GM13977 (cell line): ENCODE measurements at regions not wholly inside any gene's neighbourhood (a gene's known extent, or its start where the extent isn't known, plus 50 kb on each side); places are given as distances from the start of the nearest gene placed in this dataset.

ENCODE experiments used
- DNase-seq: peaks from one replicate; pipeline ENCODE4 v3.0.0; 2012; ENCODE audit warnings: low spot score
- in situ Hi-C: fragments of 300-500 bp; cut with MboI; formaldehyde crosslinking; loops from one replicate; pipeline ENCODE4 v1.12.0; 2022; ENCODE audit warnings: low sequenced_read_pairs, low pct_unique_long_range_greater_than_20kb, mixed read lengths, inconsistent platforms; ENCODE audit not compliant: unreplicated experiment
- TF ChIP-seq, protein P1 (sequence below): IDR thresholded peaks from 2 replicates; pipeline ENCODE4 v1.5.1; 2012; ENCODE audit warnings: mild to moderate bottlenecking, control low read depth; ENCODE audit not compliant: insufficient read depth; ENCODE audit errors: extremely low read depth, missing control alignments

DNA sequence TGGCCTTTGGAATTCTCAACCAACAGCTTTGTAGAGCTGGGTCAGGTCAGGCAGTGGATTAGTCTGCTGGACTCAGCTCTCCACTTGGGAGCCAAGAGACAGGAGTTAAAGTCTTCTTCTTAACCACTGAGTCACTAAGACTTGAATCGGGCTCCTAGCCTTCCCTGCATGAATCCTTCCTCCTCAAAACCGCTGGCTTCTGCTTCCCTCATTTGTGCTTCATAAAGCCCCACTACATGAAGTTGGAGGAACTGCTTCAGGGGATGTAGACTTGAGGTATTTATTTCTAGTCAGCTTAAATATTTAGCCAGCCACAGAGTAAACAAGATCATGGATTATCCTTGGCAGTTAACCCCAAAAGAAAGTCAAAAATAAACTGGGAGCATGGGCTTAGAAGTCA lies 536.3 kb upstream of the TNP1 start:
- DNase-seq, result no peak
- TF ChIP-seq, protein P1, sequence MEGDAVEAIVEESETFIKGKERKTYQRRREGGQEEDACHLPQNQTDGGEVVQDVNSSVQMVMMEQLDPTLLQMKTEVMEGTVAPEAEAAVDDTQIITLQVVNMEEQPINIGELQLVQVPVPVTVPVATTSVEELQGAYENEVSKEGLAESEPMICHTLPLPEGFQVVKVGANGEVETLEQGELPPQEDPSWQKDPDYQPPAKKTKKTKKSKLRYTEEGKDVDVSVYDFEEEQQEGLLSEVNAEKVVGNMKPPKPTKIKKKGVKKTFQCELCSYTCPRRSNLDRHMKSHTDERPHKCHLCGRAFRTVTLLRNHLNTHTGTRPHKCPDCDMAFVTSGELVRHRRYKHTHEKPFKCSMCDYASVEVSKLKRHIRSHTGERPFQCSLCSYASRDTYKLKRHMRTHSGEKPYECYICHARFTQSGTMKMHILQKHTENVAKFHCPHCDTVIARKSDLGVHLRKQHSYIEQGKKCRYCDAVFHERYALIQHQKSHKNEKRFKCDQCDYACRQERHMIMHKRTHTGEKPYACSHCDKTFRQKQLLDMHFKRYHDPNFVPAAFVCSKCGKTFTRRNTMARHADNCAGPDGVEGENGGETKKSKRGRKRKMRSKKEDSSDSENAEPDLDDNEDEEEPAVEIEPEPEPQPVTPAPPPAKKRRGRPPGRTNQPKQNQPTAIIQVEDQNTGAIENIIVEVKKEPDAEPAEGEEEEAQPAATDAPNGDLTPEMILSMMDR, result no peak
- in situ Hi-C loops, result no loop called here

DNA sequence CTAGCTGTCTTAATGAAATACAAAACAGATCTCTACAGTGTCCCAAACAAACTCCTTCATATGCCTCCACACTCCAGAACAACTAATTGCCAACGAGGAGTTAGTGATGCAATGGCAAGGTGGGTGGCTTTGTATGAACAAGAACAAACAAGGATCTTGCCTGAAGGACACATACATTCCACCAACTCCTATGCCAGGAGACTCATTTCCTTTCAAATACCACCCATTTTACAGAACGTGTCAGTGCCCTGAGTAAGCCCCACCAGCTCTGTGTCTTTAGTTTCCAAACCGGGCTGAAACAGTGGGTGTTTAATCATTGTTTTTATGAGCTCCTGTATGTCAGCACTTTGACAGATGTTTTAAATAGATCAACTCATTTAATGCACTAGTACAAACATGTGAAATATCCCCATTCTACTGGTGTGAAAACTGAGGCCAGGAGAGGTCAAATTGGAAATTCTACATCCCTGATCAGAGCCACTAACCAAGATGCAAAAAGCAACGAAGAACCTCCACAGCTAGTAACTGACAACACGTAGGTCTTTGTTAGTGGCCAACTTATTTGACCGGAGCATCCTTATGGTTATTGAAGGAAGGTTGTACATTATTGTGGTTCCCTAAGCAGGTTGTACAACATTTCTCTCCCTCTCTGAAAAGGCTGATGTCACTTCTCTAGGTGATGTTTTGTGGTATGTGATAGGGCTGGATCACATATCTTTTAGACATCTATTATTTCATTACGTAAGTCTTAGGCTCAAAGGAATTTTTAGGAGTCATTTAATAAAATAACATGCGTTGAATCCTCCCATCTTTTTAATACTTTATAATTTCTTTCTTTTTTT lies 534.9 kb upstream of the TNP1 start:
- TF ChIP-seq, protein P1, result no peak
- DNase-seq, result no peak
- in situ Hi-C loops, result no loop called here

DNA sequence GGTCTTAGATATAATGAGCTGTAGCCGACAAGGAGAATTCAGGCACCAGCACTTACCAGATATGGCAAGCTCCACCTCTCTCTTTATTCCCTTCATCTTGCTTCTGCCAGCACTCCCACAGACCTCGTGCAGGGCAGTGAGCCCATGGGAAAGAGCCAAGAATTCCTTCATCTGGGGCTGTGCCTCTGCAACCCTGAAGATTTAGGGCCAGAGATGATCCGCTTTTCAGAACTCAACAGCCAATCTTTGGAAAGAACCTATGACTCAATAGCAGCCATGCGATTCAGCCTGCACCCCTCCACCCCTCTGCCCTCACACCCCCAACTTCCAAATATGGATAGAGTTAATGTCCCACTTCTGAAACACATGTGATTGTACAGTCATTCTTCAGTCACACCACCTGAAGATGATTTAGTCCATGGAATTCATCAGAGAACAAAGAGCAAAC lies 533.7 kb upstream of the TNP1 start:
- in situ Hi-C loops, result no loop called here
- TF ChIP-seq, protein P1, result no peak
- no peak for DNase-seq

DNA sequence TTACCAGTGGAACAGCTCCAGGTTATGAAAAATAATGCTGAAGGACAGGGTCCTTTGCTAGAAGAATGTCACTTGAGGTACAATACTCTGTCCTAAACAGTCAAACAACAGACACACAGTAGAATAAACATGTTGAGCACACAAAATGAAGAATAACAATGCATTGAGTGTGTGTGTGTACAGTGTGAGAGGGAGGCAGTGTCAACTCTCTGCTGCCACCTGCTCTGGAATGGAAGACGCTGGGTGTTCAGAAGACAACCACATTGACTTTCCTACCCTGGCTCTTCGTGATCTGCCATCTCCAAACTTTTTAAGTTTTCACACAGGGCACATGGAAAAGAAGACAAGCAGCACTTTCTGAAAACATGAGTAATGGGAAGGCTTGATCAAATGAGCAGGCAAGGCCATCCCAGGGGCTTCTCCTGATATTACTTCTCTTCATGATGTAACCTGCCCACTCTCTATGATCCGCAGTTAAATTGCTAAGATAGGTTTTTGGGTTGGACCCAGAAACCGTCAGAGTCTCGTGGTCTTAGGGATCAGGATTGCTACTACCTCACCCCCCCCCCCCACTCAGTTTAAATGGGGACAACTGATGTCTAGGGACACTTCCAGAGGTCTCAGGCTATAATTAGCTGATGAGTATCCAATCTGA lies 533.2 kb upstream of the TNP1 start:
- in situ Hi-C loops, result no loop called here
- TF ChIP-seq, protein P1, result no peak
- DNase-seq, result no peak

DNA sequence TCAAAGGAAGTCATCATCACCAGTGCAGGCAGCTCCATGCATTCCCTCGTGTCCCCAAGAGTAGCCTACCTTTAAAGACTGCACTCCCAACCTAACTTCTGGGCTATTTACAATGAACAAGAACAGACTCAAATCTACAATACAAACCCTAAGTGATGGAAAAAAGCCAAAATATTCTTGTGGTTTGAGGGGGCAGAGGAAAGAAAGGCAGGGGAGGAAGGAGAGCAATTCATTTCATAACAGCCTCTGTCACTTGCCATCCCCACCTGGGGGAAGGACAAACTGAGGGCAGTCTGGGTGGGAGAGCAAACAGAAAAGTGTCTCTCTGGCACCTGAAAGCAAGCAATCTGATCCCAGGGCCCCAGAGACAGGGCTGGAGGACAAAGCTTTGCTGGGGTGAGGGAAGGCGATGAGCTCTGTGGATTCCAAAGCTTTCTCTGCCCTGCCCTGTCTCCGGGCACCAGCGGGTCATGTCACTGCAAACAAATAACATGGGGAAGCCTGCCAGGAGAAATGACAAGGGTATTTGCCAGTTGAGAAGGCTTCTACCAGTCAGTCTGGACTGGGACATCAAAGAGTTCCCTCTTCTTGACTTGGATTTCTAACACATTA lies 528.0 kb upstream of the TNP1 start:
- in situ Hi-C loops, result no loop called here
- no peak for DNase-seq
- TF ChIP-seq, protein P1, result no peak

DNA sequence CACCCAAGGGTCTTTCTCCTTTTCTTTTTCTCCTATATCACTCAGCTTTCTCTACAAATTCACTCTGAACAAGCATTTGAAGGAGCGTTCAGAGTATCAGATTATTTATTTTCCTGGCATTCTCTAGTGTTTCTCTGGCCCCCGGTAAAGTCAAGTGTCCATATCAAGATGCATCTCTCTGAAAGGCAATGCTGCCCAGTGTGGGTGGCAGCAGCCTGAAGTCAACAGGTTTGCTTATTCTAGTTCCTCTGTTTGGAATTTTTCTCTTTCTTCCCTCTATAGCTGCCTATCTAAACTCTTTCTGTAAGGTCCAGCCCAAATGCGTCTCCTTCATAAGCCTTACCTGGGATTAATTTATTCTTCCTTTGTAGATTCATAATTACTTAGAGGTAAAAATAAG lies 526.2 kb upstream of the TNP1 start:
- DNase-seq, result no peak
- in situ Hi-C loops, result no loop called here
- TF ChIP-seq, protein P1, result no peak
